ENCODE measurements at regions not wholly inside any gene's neighbourhood (a gene's known extent, or its start where the extent isn't known, plus 50 kb on each side); places are given as distances from the start of the nearest gene placed in this dataset.

GRCh38 chr20:60389882-60390281, 431.7 kb downstream of the CDH26 start:
- intact Hi-C loops (cut with DNase I): no loop called here
- Histone ChIP-seq H3K27ac (no peak overlapping the region), H3K36me3 (no peaks in the 10 kb centered on the region), H3K4me1 (ENCODE audit: insufficient read depth) (no peaks in the 10 kb centered on the region), H3K9me3 (no peaks in the 10 kb centered on the region), H3K4me3 (no peak overlapping the region), H3K27me3 (no peaks in the 10 kb centered on the region)
- WGBS, 3 donors: 41 to 49% (median 42%) methylated on average over 7 of the region's 7 CpGs
- DNase-seq: no peak
- TF ChIP-seq EP300 (IDR thresholded peaks at IDR 0.05): no peak
- no peak for TF ChIP-seq CTCF (IDR thresholded peaks at IDR 0.05)
- no peak for TF ChIP-seq POLR2A (IDR thresholded peaks at IDR 0.05)

- H3K9me3 ChIP-seq: no peaks in the 10 kb centered on the region
- no peaks in the 10 kb centered on the region for H3K4me1 ChIP-seq (ENCODE audit: insufficient read depth)
- 11 to 21% (median 15%) methylated on average over 3 of the region's 3 CpGs for WGBS, 3 donors
- H3K27ac ChIP-seq: no peak overlapping the region
- no peaks in the 10 kb centered on the region for H3K36me3 ChIP-seq
- intact Hi-C loops (cut with DNase I): no loop called here
- no peaks in the 10 kb centered on the region for H3K27me3 ChIP-seq
- no peak overlapping the region for H3K4me3 ChIP-seq
- DNase-seq: no peak
- TF ChIP-seq POLR2A (IDR thresholded peaks at IDR 0.05) (no peak), EP300 (IDR thresholded peaks at IDR 0.05) (no peak), CTCF (IDR thresholded peaks at IDR 0.05) (no peak)
Observed at GRCh38 chr20:60395991-60396390, 437.8 kb downstream of the CDH26 start.

- Histone ChIP-seq H3K27ac (no peak overlapping the region), H3K27me3 (no peaks in the 10 kb centered on the region), H3K4me1 (ENCODE audit: insufficient read depth) (no peaks in the 10 kb centered on the region), H3K9me3 (no peaks in the 10 kb centered on the region), H3K4me3 (no peak overlapping the region), H3K36me3 (no peaks in the 10 kb centered on the region)
- intact Hi-C loops (cut with DNase I): no loop called here
- DNase-seq: no peak
- TF ChIP-seq EP300 (IDR thresholded peaks at IDR 0.05): no peak
- no peak for TF ChIP-seq CTCF (IDR thresholded peaks at IDR 0.05)
- no peak for TF ChIP-seq POLR2A (IDR thresholded peaks at IDR 0.05)
- WGBS, 3 donors: 93 to 94% (median 94%) methylated on average over 1 of the region's 1 CpG
Observed at GRCh38 chr20:60400567-60400966, 442.3 kb downstream of the CDH26 start.

GRCh38 chr20:60402189-60403058, 444.2 kb downstream of the CDH26 start:
- H3K27me3 ChIP-seq: no peaks in the 10 kb centered on the region
- no peaks in the 10 kb centered on the region for H3K36me3 ChIP-seq
- no peak for DNase-seq
- intact Hi-C loops (cut with DNase I): no loop called here
- H3K9me3 ChIP-seq: no peaks in the 10 kb centered on the region
- H3K27ac ChIP-seq: no peak overlapping the region
- TF ChIP-seq EP300 (IDR thresholded peaks at IDR 0.05) (no peak), CTCF (IDR thresholded peaks at IDR 0.05) (no peak), POLR2A (IDR thresholded peaks at IDR 0.05) (no peak)
- H3K4me1 ChIP-seq (ENCODE audit: insufficient read depth): no peaks in the 10 kb centered on the region
- H3K4me3 ChIP-seq: no peak overlapping the region
- whole genome bisulfite sequencing, 3 donors: 70 to 78% (median 73%) methylated on average over 8 of the region's 8 CpGs
